ENCODE measurements at regions not wholly inside any gene's neighbourhood (a gene's known extent, or its start where the extent isn't known, plus 50 kb on each side); places are given as distances from the start of the nearest gene placed in this dataset.
A peak's percentile ranks its signal among the peaks of the same experiment; 100 is the strongest.

GRCh38 chr15:98025237-98025636, 64.7 kb downstream of the ARRDC4 start:
- no peak overlapping the region for H3K4me3 ChIP-seq (ENCODE audit: low read length)
- no peaks in the 10 kb centered on the region for H3K9me3 ChIP-seq (ENCODE audit: control insufficient read depth, low read depth, low read length)
- H3K36me3 ChIP-seq (ENCODE audit: control insufficient read depth, insufficient read depth, low read length): no peaks in the 10 kb centered on the region
- no peak overlapping the region for H3K27ac ChIP-seq (ENCODE audit: low read length)
- 100% methylated on average over 2 of the region's 2 CpGs for WGBS (ENCODE audit: insufficient coverage, low lambda C conversion rate)
- H3K4me1 ChIP-seq (ENCODE audit: control insufficient read depth, insufficient read depth, low read length): no peaks in the 10 kb centered on the region
- no peaks in the 10 kb centered on the region for H3K27me3 ChIP-seq (ENCODE audit: control insufficient read depth, insufficient read depth, low read length)
- DNase-seq: no peak

GRCh38 chr15:98034731-98035130, 74.2 kb downstream of the ARRDC4 start:
- H3K9me3 ChIP-seq (ENCODE audit: control insufficient read depth, low read depth, low read length): no peaks in the 10 kb centered on the region
- DNase-seq: no peak
- no peak overlapping the region for H3K4me3 ChIP-seq (ENCODE audit: low read length)
- H3K36me3 ChIP-seq (ENCODE audit: control insufficient read depth, insufficient read depth, low read length): no peaks in the 10 kb centered on the region
- H3K4me1 ChIP-seq (ENCODE audit: control insufficient read depth, insufficient read depth, low read length): no peaks in the 10 kb centered on the region
- no peak overlapping the region for H3K27ac ChIP-seq (ENCODE audit: low read length)
- H3K27me3 ChIP-seq (ENCODE audit: control insufficient read depth, insufficient read depth, low read length): no peaks in the 10 kb centered on the region
- 90% methylated on average over 2 of the region's 4 CpGs for WGBS (ENCODE audit: insufficient coverage, low lambda C conversion rate)

- Histone ChIP-seq H3K9me3 (ENCODE audit: control insufficient read depth, low read depth, low read length) (no peaks in the 10 kb centered on the region), H3K36me3 (ENCODE audit: control insufficient read depth, insufficient read depth, low read length) (no peaks in the 10 kb centered on the region), H3K4me3 (ENCODE audit: low read length) (no peak overlapping the region), H3K27ac (ENCODE audit: low read length) (no peak overlapping the region), H3K4me1 (ENCODE audit: control insufficient read depth, insufficient read depth, low read length) (no peaks in the 10 kb centered on the region), H3K27me3 (ENCODE audit: control insufficient read depth, insufficient read depth, low read length) (no peaks in the 10 kb centered on the region)
- no CpG with 5 or more reads among the region's 7 CpGs for WGBS (ENCODE audit: insufficient coverage, low lambda C conversion rate)
- DNase-seq: no peak
These were observed 74.6 kb downstream of the ARRDC4 start for GRCh38 chr15:98035134-98035533.

- Histone ChIP-seq H3K4me1 (ENCODE audit: control insufficient read depth, insufficient read depth, low read length) (no peaks in the 10 kb centered on the region), H3K27me3 (ENCODE audit: control insufficient read depth, insufficient read depth, low read length) (no peaks in the 10 kb centered on the region), H3K27ac (ENCODE audit: low read length) (no peak overlapping the region), H3K9me3 (ENCODE audit: control insufficient read depth, low read depth, low read length) (no peaks in the 10 kb centered on the region), H3K4me3 (ENCODE audit: low read length) (no peak overlapping the region), H3K36me3 (ENCODE audit: control insufficient read depth, insufficient read depth, low read length) (no peaks in the 10 kb centered on the region)
- DNase-seq: peak in 1 of 2 donors; percentile 23
- WGBS (ENCODE audit: insufficient coverage, low lambda C conversion rate): no CpG with 5 or more reads among the region's 2 CpGs
These were observed 75.1 kb downstream of the ARRDC4 start for GRCh38 chr15:98035577-98036010.

- Histone ChIP-seq H3K36me3 (ENCODE audit: control insufficient read depth, insufficient read depth, low read length) (no peaks in the 10 kb centered on the region), H3K27me3 (ENCODE audit: control insufficient read depth, insufficient read depth, low read length) (no peaks in the 10 kb centered on the region), H3K27ac (ENCODE audit: low read length) (no peak overlapping the region), H3K9me3 (ENCODE audit: control insufficient read depth, low read depth, low read length) (no peaks in the 10 kb centered on the region), H3K4me1 (ENCODE audit: control insufficient read depth, insufficient read depth, low read length) (no peaks in the 10 kb centered on the region), H3K4me3 (ENCODE audit: low read length) (no peak overlapping the region)
- 80% methylated on average over 2 of the region's 4 CpGs for WGBS (ENCODE audit: insufficient coverage, low lambda C conversion rate)
- no peak for DNase-seq
These were observed 79.1 kb downstream of the ARRDC4 start for GRCh38 chr15:98039596-98039995.

GRCh38 chr15:98040146-98040545, 79.6 kb downstream of the ARRDC4 start:
- Histone ChIP-seq H3K36me3 (ENCODE audit: control insufficient read depth, insufficient read depth, low read length) (no peaks in the 10 kb centered on the region), H3K27me3 (ENCODE audit: control insufficient read depth, insufficient read depth, low read length) (no peaks in the 10 kb centered on the region), H3K4me3 (ENCODE audit: low read length) (no peak overlapping the region), H3K9me3 (ENCODE audit: control insufficient read depth, low read depth, low read length) (no peaks in the 10 kb centered on the region), H3K4me1 (ENCODE audit: control insufficient read depth, insufficient read depth, low read length) (no peaks in the 10 kb centered on the region), H3K27ac (ENCODE audit: low read length) (no peak overlapping the region)
- WGBS (ENCODE audit: insufficient coverage, low lambda C conversion rate): 87% methylated on average over 3 of the region's 5 CpGs
- DNase-seq: no peak

- Histone ChIP-seq H3K9me3 (ENCODE audit: control insufficient read depth, low read depth, low read length) (no peaks in the 10 kb centered on the region), H3K27ac (ENCODE audit: low read length) (no peak overlapping the region), H3K4me3 (ENCODE audit: low read length) (no peak overlapping the region), H3K27me3 (ENCODE audit: control insufficient read depth, insufficient read depth, low read length) (no peaks in the 10 kb centered on the region), H3K4me1 (ENCODE audit: control insufficient read depth, insufficient read depth, low read length) (no peaks in the 10 kb centered on the region), H3K36me3 (ENCODE audit: control insufficient read depth, insufficient read depth, low read length) (no peaks in the 10 kb centered on the region)
- WGBS (ENCODE audit: insufficient coverage, low lambda C conversion rate): no CpG with 5 or more reads among the region's 23 CpGs
- no peak for DNase-seq
These were observed 82.9 kb downstream of the ARRDC4 start for GRCh38 chr15:98043160-98044014.

- no CpG with 5 or more reads among the region's 3 CpGs for WGBS (ENCODE audit: insufficient coverage, low lambda C conversion rate)
- Histone ChIP-seq H3K4me1 (ENCODE audit: control insufficient read depth, insufficient read depth, low read length) (no peaks in the 10 kb centered on the region), H3K27me3 (ENCODE audit: control insufficient read depth, insufficient read depth, low read length) (no peaks in the 10 kb centered on the region), H3K27ac (ENCODE audit: low read length) (no peak overlapping the region), H3K4me3 (ENCODE audit: low read length) (no peak overlapping the region), H3K36me3 (ENCODE audit: control insufficient read depth, insufficient read depth, low read length) (no peaks in the 10 kb centered on the region), H3K9me3 (ENCODE audit: control insufficient read depth, low read depth, low read length) (no peaks in the 10 kb centered on the region)
- no peak for DNase-seq
These were observed 91.2 kb downstream of the ARRDC4 start for GRCh38 chr15:98051734-98052133.

- no peaks in the 10 kb centered on the region for H3K4me1 ChIP-seq (ENCODE audit: control insufficient read depth, insufficient read depth, low read length)
- DNase-seq: no peak
- H3K9me3 ChIP-seq (ENCODE audit: control insufficient read depth, low read depth, low read length): peaks cover 3% of the 10 kb centered on the region
- no peaks in the 10 kb centered on the region for H3K27me3 ChIP-seq (ENCODE audit: control insufficient read depth, insufficient read depth, low read length)
- no peak overlapping the region for H3K27ac ChIP-seq (ENCODE audit: low read length)
- H3K4me3 ChIP-seq (ENCODE audit: low read length): no peak overlapping the region
- WGBS (ENCODE audit: insufficient coverage, low lambda C conversion rate): 100% methylated on average over 1 of the region's 1 CpG
- no peaks in the 10 kb centered on the region for H3K36me3 ChIP-seq (ENCODE audit: control insufficient read depth, insufficient read depth, low read length)
These were observed 97.0 kb downstream of the ARRDC4 start for GRCh38 chr15:98057453-98057852.

GRCh38 chr15:98062869-98063268, 102.4 kb downstream of the ARRDC4 start:
- peaks cover 3% of the 10 kb centered on the region for H3K9me3 ChIP-seq (ENCODE audit: control insufficient read depth, low read depth, low read length)
- DNase-seq: no peak
- H3K27me3 ChIP-seq (ENCODE audit: control insufficient read depth, insufficient read depth, low read length): peaks cover 2% of the 10 kb centered on the region
- no peak overlapping the region for H3K27ac ChIP-seq (ENCODE audit: low read length)
- H3K36me3 ChIP-seq (ENCODE audit: control insufficient read depth, insufficient read depth, low read length): no peaks in the 10 kb centered on the region
- H3K4me1 ChIP-seq (ENCODE audit: control insufficient read depth, insufficient read depth, low read length): no peaks in the 10 kb centered on the region
- no CpG with 5 or more reads among the region's 3 CpGs for WGBS (ENCODE audit: insufficient coverage, low lambda C conversion rate)
- no peak overlapping the region for H3K4me3 ChIP-seq (ENCODE audit: low read length)

GRCh38 chr15:98063315-98063714, 102.8 kb downstream of the ARRDC4 start:
- no peak overlapping the region for H3K4me3 ChIP-seq (ENCODE audit: low read length)
- no peaks in the 10 kb centered on the region for H3K36me3 ChIP-seq (ENCODE audit: control insufficient read depth, insufficient read depth, low read length)
- H3K9me3 ChIP-seq (ENCODE audit: control insufficient read depth, low read depth, low read length): peaks cover 3% of the 10 kb centered on the region
- H3K4me1 ChIP-seq (ENCODE audit: control insufficient read depth, insufficient read depth, low read length): no peaks in the 10 kb centered on the region
- DNase-seq: no peak
- peaks cover 2% of the 10 kb centered on the region for H3K27me3 ChIP-seq (ENCODE audit: control insufficient read depth, insufficient read depth, low read length)
- no peak overlapping the region for H3K27ac ChIP-seq (ENCODE audit: low read length)
- WGBS (ENCODE audit: insufficient coverage, low lambda C conversion rate): 100% methylated on average over 1 of the region's 2 CpGs
